SHP77 treated with DMSO at 0.1 percent for 48 hours (cell line): ENCODE measurements at regions not wholly inside any gene's neighbourhood (a gene's known extent, or its start where the extent isn't known, plus 50 kb on each side); places are given as distances from the start of the nearest gene placed in this dataset.

Source experiments
- DNase-seq: peaks from one replicate; lab custom pipeline; 2025; lab: John Stamatoyannopoulos, UW

- no peak for DNase-seq
These were observed 809.3 kb downstream of the HACE1 start for GRCh38 chr6:104050455-104050854.

- DNase-seq = no peak
These were observed 813.3 kb downstream of the HACE1 start for GRCh38 chr6:104046426-104046825.

GRCh38 chr6:104031346-104031745 lies 828.4 kb downstream of the HACE1 start:
- DNase-seq = no peak

GRCh38 chr6:104022126-104022525 lies 837.6 kb downstream of the HACE1 start:
- no peak for DNase-seq

GRCh38 chr6:104019075-104019753 lies 840.5 kb downstream of the HACE1 start:
- DNase-seq = peak; percentile 2

- no peak for DNase-seq
These were observed 842.0 kb downstream of the HACE1 start for GRCh38 chr6:104017410-104018381.

GRCh38 chr6:104014163-104014959 lies 845.4 kb downstream of the HACE1 start:
- no peak for DNase-seq

GRCh38 chr6:104013312-104013971 lies 846.3 kb downstream of the HACE1 start:
- DNase-seq = no peak

GRCh38 chr6:104010897-104011296 lies 848.8 kb downstream of the HACE1 start:
- DNase-seq = no peak

- DNase-seq = no peak
These were observed 855.8 kb downstream of the HACE1 start for GRCh38 chr6:104003803-104004516.

GRCh38 chr6:103995571-103995970 lies 864.1 kb downstream of the HACE1 start:
- DNase-seq = no peak

- no peak for DNase-seq
These were observed 875.9 kb downstream of the HACE1 start for GRCh38 chr6:103983860-103984259.

GRCh38 chr6:103983011-103983410 lies 876.7 kb downstream of the HACE1 start:
- DNase-seq = no peak

- no peak for DNase-seq
These were observed 877.1 kb downstream of the HACE1 start for GRCh38 chr6:103982574-103982973.

GRCh38 chr6:103979308-103979707 lies 880.4 kb downstream of the HACE1 start:
- no peak for DNase-seq

GRCh38 chr6:103937389-103937788 lies 922.3 kb downstream of the HACE1 start:
- DNase-seq = no peak

GRCh38 chr6:103925317-103925716 lies 934.4 kb downstream of the HACE1 start:
- no peak for DNase-seq

- DNase-seq = no peak
These were observed 949.7 kb downstream of the HACE1 start for GRCh38 chr6:103910018-103910417.

- DNase-seq = no peak
These were observed 950.8 kb downstream of the HACE1 start for GRCh38 chr6:103908898-103909297.

GRCh38 chr6:103895136-103895535 lies 964.6 kb downstream of the HACE1 start:
- DNase-seq = no peak

GRCh38 chr6:103893141-103893581 lies 966.6 kb downstream of the HACE1 start:
- no peak for DNase-seq
